Pons (tissue), 1 donor: ENCODE measurements at regions not wholly inside any gene's neighbourhood (a gene's known extent, or its start where the extent isn't known, plus 50 kb on each side); places are given as distances from the start of the nearest gene placed in this dataset.

Experiments
- DNase-seq: peaks from one replicate; pipeline ENCODE4 v3.0.0-alpha.2; 2016; ENCODE audit warnings: low spot score

DNA sequence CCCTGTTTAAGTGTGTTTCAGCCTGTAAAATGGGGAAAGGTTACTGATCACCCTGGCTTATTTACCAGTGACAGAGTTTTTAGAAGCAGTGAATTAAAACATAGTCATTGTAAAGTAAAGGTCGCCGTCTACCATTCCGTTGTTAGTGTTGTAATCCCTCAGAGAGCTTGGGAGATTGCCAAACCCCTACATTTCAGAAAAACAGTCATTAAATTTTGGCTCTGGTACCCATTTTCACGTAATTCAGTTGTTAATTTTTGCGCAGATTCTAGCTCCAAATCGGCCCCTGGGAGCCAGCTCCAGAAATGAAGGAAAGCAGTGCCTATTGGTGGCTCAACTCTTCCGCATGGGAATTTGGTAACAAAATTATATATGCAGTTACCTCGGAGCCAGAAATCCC lies 127.7 kb upstream of the AJAP1 start:
- no peak for DNase-seq

GRCh38 chr1:4527819-4528218 lies 126.6 kb upstream of the AJAP1 start:
- DNase-seq = no peak

DNA sequence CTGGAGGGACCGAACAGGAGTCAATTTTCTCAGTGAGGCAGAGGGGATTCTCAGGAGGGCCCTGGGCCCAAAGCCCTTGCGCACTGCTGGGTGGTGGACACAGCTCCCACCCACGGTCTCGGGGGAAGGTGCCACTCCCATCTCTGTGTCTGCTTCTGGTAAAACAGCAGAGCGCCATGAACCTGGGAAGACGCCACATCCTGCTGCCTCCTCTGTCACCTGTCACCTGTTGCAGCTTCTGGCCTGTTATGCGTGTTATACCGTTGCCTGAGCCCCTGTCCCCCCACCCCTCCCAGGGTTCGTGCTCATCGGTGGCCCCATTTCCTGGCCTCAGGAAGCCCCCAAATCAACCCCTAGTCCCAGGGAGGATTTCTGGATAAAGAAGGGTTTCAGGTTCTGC lies 125.8 kb upstream of the AJAP1 start:
- no peak for DNase-seq

DNA sequence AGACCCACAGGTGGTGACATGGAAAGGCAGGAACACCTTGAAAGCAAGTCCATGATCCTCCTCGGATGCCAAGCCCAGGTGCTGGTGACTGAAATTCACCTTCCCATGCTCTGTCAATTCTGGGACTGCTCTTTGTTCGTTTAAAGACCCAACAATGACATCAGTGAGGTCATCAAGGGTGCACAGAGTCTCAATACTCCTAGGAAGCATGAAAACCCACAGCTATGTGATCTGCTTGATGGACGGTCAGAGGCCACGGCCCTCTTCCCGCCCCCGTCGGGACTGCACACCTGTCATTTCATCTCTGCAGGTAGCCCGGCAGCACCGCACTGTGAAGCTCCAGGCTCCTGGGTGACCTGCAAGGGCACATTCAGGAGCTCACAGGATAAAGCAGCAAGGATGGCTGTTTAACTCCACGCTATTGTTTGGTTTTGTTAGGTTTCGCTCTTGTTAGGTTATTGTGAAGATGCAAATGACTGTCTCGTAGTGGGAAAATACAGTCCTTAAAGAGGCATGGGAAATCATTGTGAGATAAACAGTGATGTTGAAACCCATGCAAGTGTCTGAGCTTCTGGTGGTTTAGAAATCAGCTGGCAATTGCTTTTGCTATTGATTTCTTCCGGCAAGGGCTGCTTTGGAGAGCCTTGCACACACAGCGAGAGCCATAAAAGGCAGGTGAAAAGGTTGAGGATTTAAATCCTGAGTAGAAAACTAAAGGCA lies 124.8 kb upstream of the AJAP1 start:
- DNase-seq = no peak

- DNase-seq = no peak
Measured at GRCh38 chr1:4530166-4530785, 124.1 kb upstream of the AJAP1 start.

GRCh38 chr1:4531842-4532241 lies 122.6 kb upstream of the AJAP1 start:
- no peak for DNase-seq

- DNase-seq = no peak
Measured at GRCh38 chr1:4532656-4533055, 121.8 kb upstream of the AJAP1 start.

- DNase-seq = no peak
Measured at GRCh38 chr1:4546911-4547310, 107.5 kb upstream of the AJAP1 start.

DNA sequence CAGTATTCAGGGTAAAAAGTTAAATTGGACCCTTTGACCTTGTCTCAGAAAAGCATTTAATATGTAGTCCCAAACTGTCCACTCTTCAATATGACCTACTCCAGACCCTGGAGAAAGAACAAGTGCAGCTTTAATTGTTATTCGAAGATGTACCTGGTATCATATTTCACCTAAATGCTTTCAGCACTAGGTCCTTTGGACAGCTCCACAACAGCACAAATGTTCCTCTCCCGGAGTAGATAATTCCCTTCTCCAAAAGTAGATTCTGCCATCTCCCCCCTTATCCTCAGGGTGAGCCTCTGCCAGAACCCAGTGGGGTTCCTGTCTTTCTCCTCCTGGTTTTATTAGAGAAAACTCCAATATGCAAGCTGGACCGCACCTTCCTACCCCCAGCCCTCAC lies 104.5 kb upstream of the AJAP1 start:
- no peak for DNase-seq

GRCh38 chr1:4550941-4551340 lies 103.5 kb upstream of the AJAP1 start:
- no peak for DNase-seq

DNA sequence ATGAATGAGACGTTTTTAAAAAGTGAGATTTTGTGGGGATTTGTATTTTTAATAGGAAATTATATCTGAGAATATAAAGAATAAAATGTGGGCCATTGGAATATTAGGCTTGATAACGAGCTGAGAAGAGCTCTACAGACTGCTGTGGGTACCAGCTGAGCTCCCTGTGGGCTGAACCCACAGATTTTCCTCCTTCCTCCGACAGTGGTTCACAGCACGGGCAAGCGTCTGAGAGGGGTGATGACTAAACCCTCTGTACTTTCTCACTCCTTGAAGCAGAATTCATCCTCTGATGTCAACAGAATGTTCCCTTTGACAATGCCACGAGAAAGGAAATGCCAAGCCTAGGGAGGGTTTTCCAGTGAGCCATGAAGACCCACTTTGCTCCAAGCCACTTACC lies 102.7 kb upstream of the AJAP1 start:
- DNase-seq = no peak

GRCh38 chr1:4553761-4554160 lies 100.6 kb upstream of the AJAP1 start:
- no peak for DNase-seq

GRCh38 chr1:4554271-4554865 lies 100.0 kb upstream of the AJAP1 start:
- DNase-seq = no peak

DNA sequence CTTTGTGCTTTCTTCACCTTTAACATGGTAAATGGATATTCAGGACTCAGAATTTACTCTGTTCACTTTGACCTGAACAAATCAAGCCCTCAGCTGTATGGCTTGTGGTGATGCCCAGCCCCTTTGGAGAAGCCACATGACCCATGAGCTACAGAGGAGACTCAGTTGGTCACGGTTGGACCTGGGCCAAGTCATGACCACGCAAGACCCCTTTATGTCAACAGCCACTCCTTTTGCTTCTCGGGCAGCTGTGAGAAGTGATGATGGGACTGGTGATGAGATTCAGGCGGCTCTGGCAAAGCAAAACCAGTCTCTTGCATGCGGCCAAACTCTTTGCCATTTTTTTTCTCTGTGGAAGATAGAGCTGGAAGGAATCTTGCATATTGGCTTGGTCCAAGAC lies 96.5 kb upstream of the AJAP1 start:
- no peak for DNase-seq

GRCh38 chr1:4561205-4561604 lies 93.2 kb upstream of the AJAP1 start:
- no peak for DNase-seq

GRCh38 chr1:4562321-4562720 lies 92.1 kb upstream of the AJAP1 start:
- no peak for DNase-seq

GRCh38 chr1:4563586-4563985 lies 90.8 kb upstream of the AJAP1 start:
- no peak for DNase-seq

- DNase-seq = no peak
Measured at GRCh38 chr1:4564051-4564450, 90.4 kb upstream of the AJAP1 start.

GRCh38 chr1:4565166-4565565 lies 89.2 kb upstream of the AJAP1 start:
- no peak for DNase-seq

GRCh38 chr1:4565801-4566449 lies 88.5 kb upstream of the AJAP1 start:
- DNase-seq = no peak

- no peak for DNase-seq
Measured at GRCh38 chr1:4571263-4571662, 83.1 kb upstream of the AJAP1 start.

GRCh38 chr1:4573526-4573925 lies 80.9 kb upstream of the AJAP1 start:
- no peak for DNase-seq

GRCh38 chr1:4581807-4582206 lies 72.6 kb upstream of the AJAP1 start:
- DNase-seq = no peak
